ENCODE measurements at regions not wholly inside any gene's neighbourhood (a gene's known extent, or its start where the extent isn't known, plus 50 kb on each side); places are given as distances from the start of the nearest gene placed in this dataset.

- TF ChIP-seq POLR2A (IDR thresholded peaks at IDR 0.05) (no peak), CTCF (IDR thresholded peaks at IDR 0.05) (no peak), POLR2AphosphoS5 (IDR thresholded peaks at IDR 0.05) (no peak), EP300 (IDR thresholded peaks at IDR 0.05) (no peak)
Observed at GRCh38 chr3:59540696-59541095, 490.9 kb upstream of the CFAP20DC start.
